HCT116 (cell line): ENCODE measurements at regions not wholly inside any gene's neighbourhood (a gene's known extent, or its start where the extent isn't known, plus 50 kb on each side); places are given as distances from the start of the nearest gene placed in this dataset.

Experiments
- CTCF ChIP-seq, 3 experiments: fragments of 200-600 bp in 1 of 3; sonication (generic) in 1 of 3; IDR thresholded peaks in 2 of 3; conservative IDR thresholded peaks in 1 of 3; 2 replicates each; pipeline ENCODE4 v1.5.1; 2012 to 2017; ENCODE audit warnings: low read depth in 2 of 3, low read length in 2 of 3, antibody characterized with exemption in 1 of 3, borderline replicate concordance in 1 of 3, control low read depth in 1 of 3, mild to moderate bottlenecking in 1 of 3, mixed read lengths in 1 of 3, mixed run types in 1 of 3, moderate library complexity in 1 of 3; ENCODE audit not compliant: insufficient read depth in 1 of 3
- EZH2 ChIP-seq: fragments of 200-600 bp; sonication (generic); IDR thresholded peaks from 2 replicates; pipeline ENCODE4 v1.6.1; 2017; ENCODE audit warnings: antibody characterized with exemption, mixed run types
- EZH2phosphoT487 ChIP-seq: fragments of 200-600 bp; IDR thresholded peaks from 2 replicates; pipeline ENCODE4 v1.6.1; 2018; ENCODE audit warnings: antibody characterized with exemption, borderline replicate concordance
- POLR2A ChIP-seq: IDR thresholded peaks from 2 replicates; pipeline ENCODE4 v1.7.0; 2011; ENCODE audit warnings: borderline replicate concordance; ENCODE audit not compliant: insufficient read depth, insufficient read length; ENCODE audit errors: extremely low read depth
- POLR2AphosphoS5 ChIP-seq: IDR thresholded peaks from 2 replicates; pipeline ENCODE4 v1.6.1; 2011; ENCODE audit warnings: mild to moderate bottlenecking, low read depth, low read length, moderate library complexity
- REST ChIP-seq: IDR thresholded peaks from 2 replicates; pipeline ENCODE4 v1.6.1; 2012; ENCODE audit warnings: low read depth

GRCh38 chr5:40312205-40312604 lies 367.5 kb upstream of the PTGER4 start:
- TF ChIP-seq REST (no peak), POLR2AphosphoS5 (no peak), EZH2 (no peak), POLR2A (no peak), CTCF (IDR thresholded peaks at IDR 0.05 in 2 of 3, conservative IDR thresholded peaks at IDR 0.05 in 1 of 3; ENCODE audit: borderline replicate concordance in 1 of 3, insufficient read depth in 1 of 3, low read depth in 2 of 3, low read length in 2 of 3) (no peak), EZH2phosphoT487 (no peak)
